WTC11 (cell line): ENCODE measurements at regions not wholly inside any gene's neighbourhood (a gene's known extent, or its start where the extent isn't known, plus 50 kb on each side); places are given as distances from the start of the nearest gene placed in this dataset.

Source experiments
- ATAC-seq: fragments of 200-7000 bp; cut with Tn5 transposase; 2 replicates; pipeline ENCODE4 v1.10.0; 2021; ENCODE audit warnings: mild to moderate bottlenecking, moderate library complexity
- CTCF ChIA-PET: fragments of 300-600 bp; sonication (Branson Sonifier 250); formaldehyde crosslinking; loops from one replicate; lab custom pipeline; 2021; ENCODE audit warnings: antibody characterized with exemption; lab: Charles Lee
- POLR2A ChIA-PET: fragments of 350-600 bp; sonication (Branson Sonifier 250); formaldehyde crosslinking; loops from one replicate; lab custom pipeline; 2021; ENCODE audit warnings: antibody characterized with exemption; lab: Charles Lee
- DNase-seq: peaks from one replicate; pipeline ENCODE4 v3.0.0; 2021; ENCODE audit warnings: low spot score
- H3K27ac Mint-ChIP-seq: 2 replicates; pipeline ENCODE4 v1.8.0; 2021; ENCODE audit warnings: mixed read lengths
- H3K27me3 Mint-ChIP-seq: 2 replicates; pipeline ENCODE4 v1.8.0; 2021; ENCODE audit warnings: low read depth, mild to moderate bottlenecking, moderate library complexity, mixed read lengths
- H3K36me3 Mint-ChIP-seq: 2 replicates; pipeline ENCODE4 v1.8.0; 2021; ENCODE audit warnings: mixed read lengths
- H3K4me1 Mint-ChIP-seq: 2 replicates; pipeline ENCODE4 v1.8.0; 2022; ENCODE audit warnings: mixed read lengths
- H3K4me3 Mint-ChIP-seq: 2 replicates; pipeline ENCODE4 v1.8.0; 2021; ENCODE audit warnings: mild to moderate bottlenecking, moderate library complexity, mixed read lengths
- H3K9me3 Mint-ChIP-seq: 2 replicates; pipeline ENCODE4 v1.8.0; 2021; ENCODE audit warnings: mixed read lengths
- ARID4B ChIP-seq: sonication (generic); formaldehyde crosslinking; IDR thresholded peaks from 2 replicates; pipeline ENCODE4 v1.8.0; 2023; ENCODE audit warnings: missing genetic modification reagents, mild to moderate bottlenecking, borderline replicate concordance
- ESRRA ChIP-seq: sonication (generic); formaldehyde crosslinking; IDR thresholded peaks from 2 replicates; pipeline ENCODE4 v1.8.1; 2022; ENCODE audit warnings: mild to moderate bottlenecking, missing genetic modification reagents, borderline replicate concordance
- ETV6 ChIP-seq: sonication (generic); formaldehyde crosslinking; IDR thresholded peaks from 2 replicates; pipeline ENCODE4 v1.8.1; 2022; ENCODE audit warnings: mild to moderate bottlenecking, missing genetic modification reagents
- GRHL2 ChIP-seq: fragments of 250-450 bp; sonication (Bioruptor Pico); IDR thresholded peaks from 2 replicates; pipeline ENCODE4 v1.8.0; 2022; ENCODE audit warnings: mild to moderate bottlenecking, moderate library complexity; ENCODE audit not compliant: insufficient replicate concordance, severe bottlenecking
- IRF2 ChIP-seq: sonication (generic); formaldehyde crosslinking; IDR thresholded peaks from 2 replicates; pipeline ENCODE4 v1.8.0; 2022; ENCODE audit warnings: low read depth, missing genetic modification reagents, borderline replicate concordance
- JUN ChIP-seq: sonication (generic); formaldehyde crosslinking; IDR thresholded peaks from 2 replicates; pipeline ENCODE4 v1.8.0; 2023; ENCODE audit warnings: mild to moderate bottlenecking, missing genetic modification reagents
- KAT7 ChIP-seq: sonication (generic); formaldehyde crosslinking; IDR thresholded peaks from 2 replicates; pipeline ENCODE4 v1.8.1; 2023; ENCODE audit warnings: missing genetic modification reagents, mild to moderate bottlenecking, borderline replicate concordance
- MYBL2 ChIP-seq: sonication (generic); formaldehyde crosslinking; IDR thresholded peaks from 2 replicates; pipeline ENCODE4 v1.8.1; 2023; ENCODE audit warnings: mild to moderate bottlenecking, moderate library complexity, missing genetic modification reagents
- STAT6 ChIP-seq: sonication (generic); formaldehyde crosslinking; conservative IDR thresholded peaks from 2 replicates; pipeline ENCODE4 v1.8.1; 2023; ENCODE audit warnings: mild to moderate bottlenecking, low read depth, missing genetic modification reagents, moderate library complexity
- ZNF121 ChIP-seq: sonication (generic); formaldehyde crosslinking; IDR thresholded peaks from 2 replicates; pipeline ENCODE4 v1.8.0; 2023; ENCODE audit warnings: missing genetic modification reagents
- ZNF396 ChIP-seq: fragments of 250-450 bp; sonication (Bioruptor Pico); IDR thresholded peaks from 2 replicates; pipeline ENCODE4 v1.8.0; 2021; ENCODE audit warnings: mild to moderate bottlenecking, moderate library complexity, borderline replicate concordance
- ZNF423 ChIP-seq: fragments of 250-450 bp; sonication (Bioruptor Pico); IDR thresholded peaks from 2 replicates; pipeline ENCODE4 v2.1.2; 2022; ENCODE audit warnings: mild to moderate bottlenecking, moderate library complexity
- ZNF425 ChIP-seq: fragments of 250-450 bp; sonication (Bioruptor Pico); conservative IDR thresholded peaks from 2 replicates; pipeline ENCODE4 v1.9.0; 2021; ENCODE audit warnings: mild to moderate bottlenecking
- ZNF671 ChIP-seq: fragments of 250-450 bp; sonication (Bioruptor Pico); IDR thresholded peaks from 2 replicates; pipeline ENCODE4 v1.8.0; 2021; ENCODE audit warnings: mild to moderate bottlenecking
- TF ChIP-seq, protein P1 (sequence below): sonication (generic); formaldehyde crosslinking; IDR thresholded peaks from 2 replicates; pipeline ENCODE4 v1.8.0; 2022; ENCODE audit warnings: mild to moderate bottlenecking, missing genetic modification reagents
- TF ChIP-seq, protein P2 (sequence below): sonication (generic); formaldehyde crosslinking; IDR thresholded peaks from 2 replicates; pipeline ENCODE4 v1.8.0; 2023; ENCODE audit warnings: missing genetic modification reagents

- no peak for TF ChIP-seq MYBL2
- TF ChIP-seq IRF2 (CRISPR knock-in tag): no peak
- no peak for TF ChIP-seq JUN (CRISPR knock-in tag)
- TF ChIP-seq KAT7 (CRISPR knock-in tag): no peak
- no peak for TF ChIP-seq ZNF671
- TF ChIP-seq ARID4B (CRISPR knock-in tag): no peak
- TF ChIP-seq, protein P1, sequence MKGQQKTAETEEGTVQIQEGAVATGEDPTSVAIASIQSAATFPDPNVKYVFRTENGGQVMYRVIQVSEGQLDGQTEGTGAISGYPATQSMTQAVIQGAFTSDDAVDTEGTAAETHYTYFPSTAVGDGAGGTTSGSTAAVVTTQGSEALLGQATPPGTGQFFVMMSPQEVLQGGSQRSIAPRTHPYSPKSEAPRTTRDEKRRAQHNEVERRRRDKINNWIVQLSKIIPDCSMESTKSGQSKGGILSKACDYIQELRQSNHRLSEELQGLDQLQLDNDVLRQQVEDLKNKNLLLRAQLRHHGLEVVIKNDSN (CRISPR knock-in tag): no peak
These were observed 155.8 kb upstream of the KLF7 start (continued) for GRCh38 chr2:207321514-207321913.

DNA sequence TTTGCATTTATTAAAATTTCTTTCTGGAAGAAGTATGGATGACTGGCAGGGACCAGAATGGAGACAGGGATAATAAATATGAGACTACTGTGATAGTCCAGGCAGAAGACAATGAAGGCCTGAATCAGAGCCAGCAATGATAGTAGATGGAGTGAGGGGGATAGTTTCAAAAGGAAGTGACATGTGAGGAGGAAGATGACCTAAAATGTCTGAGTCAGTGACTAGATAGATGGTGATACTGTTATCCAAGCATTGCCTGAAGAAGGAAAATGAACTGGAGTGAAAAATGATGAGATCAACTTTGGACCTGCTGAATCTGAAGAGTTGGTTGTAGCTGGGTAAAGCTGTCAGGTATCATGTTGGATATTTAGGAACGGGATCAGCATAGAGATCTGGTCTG is 158.3 kb upstream of the KLF7 start:
- Mint-ChIP-seq H3K4me1 (peaks cover 7% of the 10 kb centered on the region), H3K36me3 (no peaks in the 10 kb centered on the region), H3K27me3 (no peaks in the 10 kb centered on the region), H3K4me3 (no peak overlapping the region), H3K27ac (no peak overlapping the region), H3K9me3 (no peaks in the 10 kb centered on the region)
- DNase-seq (no peak), ATAC-seq (no peak)
- POLR2A ChIA-PET: no interaction called here
- TF ChIP-seq ETV6: no peak
- CTCF ChIA-PET: no interaction called here

DNA sequence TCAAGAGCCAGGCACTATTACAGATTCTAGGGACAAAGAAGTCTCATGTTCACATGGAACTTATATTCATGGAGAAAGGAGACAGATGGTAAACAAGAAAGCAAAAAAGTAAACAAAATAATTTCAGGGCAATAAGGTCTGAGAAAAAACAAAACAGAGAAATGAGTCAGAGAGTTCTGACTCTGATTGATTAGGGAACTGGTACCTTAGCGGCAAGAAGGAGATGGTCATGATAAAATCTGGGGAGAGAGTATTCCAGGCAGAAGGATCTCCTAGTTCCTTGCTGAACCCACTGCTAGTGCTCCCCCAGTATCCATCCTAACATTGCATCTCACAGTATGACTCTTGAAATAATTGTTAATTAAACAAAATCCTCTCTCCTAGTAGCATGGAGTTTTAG is 161.8 kb upstream of the KLF7 start:
- Mint-ChIP-seq H3K27ac (no peak overlapping the region), H3K4me1 (peaks cover 21% of the 10 kb centered on the region), H3K4me3 (no peak overlapping the region), H3K9me3 (no peaks in the 10 kb centered on the region), H3K36me3 (no peaks in the 10 kb centered on the region), H3K27me3 (no peaks in the 10 kb centered on the region)
- CTCF ChIA-PET: no interaction called here
- DNase-seq (no peak), ATAC-seq (no peak)
- no peak for TF ChIP-seq ARID4B (CRISPR knock-in tag)
- TF ChIP-seq ZNF396 (CRISPR knock-in tag): no peak
- TF ChIP-seq, protein P2, sequence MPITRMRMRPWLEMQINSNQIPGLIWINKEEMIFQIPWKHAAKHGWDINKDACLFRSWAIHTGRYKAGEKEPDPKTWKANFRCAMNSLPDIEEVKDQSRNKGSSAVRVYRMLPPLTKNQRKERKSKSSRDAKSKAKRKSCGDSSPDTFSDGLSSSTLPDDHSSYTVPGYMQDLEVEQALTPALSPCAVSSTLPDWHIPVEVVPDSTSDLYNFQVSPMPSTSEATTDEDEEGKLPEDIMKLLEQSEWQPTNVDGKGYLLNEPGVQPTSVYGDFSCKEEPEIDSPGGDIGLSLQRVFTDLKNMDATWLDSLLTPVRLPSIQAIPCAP (CRISPR knock-in tag): no peak
- no peak for TF ChIP-seq ESRRA (CRISPR knock-in tag)
- TF ChIP-seq ZNF423 (CRISPR knock-in tag): no peak
- no peak for TF ChIP-seq ETV6
- no peak for TF ChIP-seq ZNF425 (CRISPR knock-in tag)
- TF ChIP-seq GRHL2: no peak
- TF ChIP-seq ZNF121 (CRISPR knock-in tag): no peak
- no peak for TF ChIP-seq STAT6 (CRISPR knock-in tag)
- POLR2A ChIA-PET: no interaction called here
